ENCODE measurements at regions not wholly inside any gene's neighbourhood (a gene's known extent, or its start where the extent isn't known, plus 50 kb on each side); places are given as distances from the start of the nearest gene placed in this dataset.
"Not testable (repeated sequence)": the region's sequence is repeated elsewhere in the genome, so short reads cannot be mapped to it uniquely, and the experiment has no call there.

DNA sequence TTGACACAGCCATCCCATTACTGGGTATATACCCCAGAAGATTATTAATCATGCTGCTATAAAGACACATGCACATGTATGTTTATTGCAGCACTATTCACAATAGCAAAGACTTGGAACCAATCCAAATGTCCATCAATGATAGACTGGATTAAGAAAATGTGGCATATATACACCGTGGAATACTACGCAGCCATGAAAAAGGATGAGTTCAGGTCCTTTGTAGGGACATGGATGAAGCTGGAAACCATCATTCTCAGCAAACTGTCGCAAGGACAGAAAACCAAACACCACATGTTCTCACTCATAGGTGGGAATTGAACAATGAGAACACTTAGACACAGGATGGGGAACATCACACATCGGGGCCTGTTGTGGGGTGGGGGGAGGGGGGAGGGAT, 165.9 kb downstream of the SMARCA1 start:
- TF ChIP-seq, protein P1, sequence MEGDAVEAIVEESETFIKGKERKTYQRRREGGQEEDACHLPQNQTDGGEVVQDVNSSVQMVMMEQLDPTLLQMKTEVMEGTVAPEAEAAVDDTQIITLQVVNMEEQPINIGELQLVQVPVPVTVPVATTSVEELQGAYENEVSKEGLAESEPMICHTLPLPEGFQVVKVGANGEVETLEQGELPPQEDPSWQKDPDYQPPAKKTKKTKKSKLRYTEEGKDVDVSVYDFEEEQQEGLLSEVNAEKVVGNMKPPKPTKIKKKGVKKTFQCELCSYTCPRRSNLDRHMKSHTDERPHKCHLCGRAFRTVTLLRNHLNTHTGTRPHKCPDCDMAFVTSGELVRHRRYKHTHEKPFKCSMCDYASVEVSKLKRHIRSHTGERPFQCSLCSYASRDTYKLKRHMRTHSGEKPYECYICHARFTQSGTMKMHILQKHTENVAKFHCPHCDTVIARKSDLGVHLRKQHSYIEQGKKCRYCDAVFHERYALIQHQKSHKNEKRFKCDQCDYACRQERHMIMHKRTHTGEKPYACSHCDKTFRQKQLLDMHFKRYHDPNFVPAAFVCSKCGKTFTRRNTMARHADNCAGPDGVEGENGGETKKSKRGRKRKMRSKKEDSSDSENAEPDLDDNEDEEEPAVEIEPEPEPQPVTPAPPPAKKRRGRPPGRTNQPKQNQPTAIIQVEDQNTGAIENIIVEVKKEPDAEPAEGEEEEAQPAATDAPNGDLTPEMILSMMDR (IDR thresholded peaks at IDR 0.05) = not testable (repeated sequence)
- not testable (repeated sequence) for TF ChIP-seq POLR2A (IDR thresholded peaks at IDR 0.05)

Data from heart left ventricle (tissue), 13 donors.